HEK293T (cell line): ENCODE measurements at regions not wholly inside any gene's neighbourhood (a gene's known extent, or its start where the extent isn't known, plus 50 kb on each side); places are given as distances from the start of the nearest gene placed in this dataset.

ENCODE experiments used
- BHLHE40 ChIP-seq: fragments of 450-650 bp; IDR thresholded peaks from 2 replicates; pipeline ENCODE4 v1.6.1; 2016; ENCODE audit warnings: mild to moderate bottlenecking, moderate library complexity, borderline replicate concordance
- ELF4 ChIP-seq: fragments of 450-650 bp; IDR thresholded peaks from 2 replicates; pipeline ENCODE4 v1.6.1; 2017; ENCODE audit warnings: antibody characterized with exemption
- FOXA1 ChIP-seq: fragments of 450-650 bp; IDR thresholded peaks from 2 replicates; pipeline ENCODE4 v1.6.1; 2016; ENCODE audit warnings: mild to moderate bottlenecking
- FOXK2 ChIP-seq: fragments of 450-650 bp; IDR thresholded peaks from 2 replicates; pipeline ENCODE4 v1.6.1; 2016; ENCODE audit warnings: mild to moderate bottlenecking
- HDGF ChIP-seq: fragments of 450-650 bp; IDR thresholded peaks from 2 replicates; pipeline ENCODE4 v1.6.1; 2017; ENCODE audit warnings: antibody characterized with exemption, borderline replicate concordance
- L3MBTL2 ChIP-seq: fragments of 450-650 bp; conservative IDR thresholded peaks from 2 replicates; pipeline ENCODE4 v1.6.1; 2016; ENCODE audit warnings: mild to moderate bottlenecking
- NFRKB ChIP-seq: fragments of 450-650 bp; IDR thresholded peaks from 2 replicates; pipeline ENCODE4 v1.6.1; 2016; ENCODE audit warnings: mild to moderate bottlenecking, moderate library complexity
- SP1 ChIP-seq: fragments of 450-650 bp; IDR thresholded peaks from 2 replicates; pipeline ENCODE4 v1.6.1; 2017

- TF ChIP-seq FOXA1 (no peak), HDGF (no peak), L3MBTL2 (no peak), ELF4 (no peak), BHLHE40 (no peak), FOXK2 (no peak), SP1 (no peak), NFRKB (no peak)
Observed at GRCh38 chrX:39893417-39894338, 204.1 kb downstream of the BCOR start.
